Activated naive CD8-positive, alpha-beta T cell treated with anti-CD3 and anti-CD28 coated beads, Interleukin-2, amount 10 ng/mL, durations not matched to agents 7 days and 5 days (primary cell): ENCODE measurements at regions not wholly inside any gene's neighbourhood (a gene's known extent, or its start where the extent isn't known, plus 50 kb on each side); places are given as distances from the start of the nearest gene placed in this dataset.

ENCODE experiments used
- ATAC-seq: fragments of 150-1000 bp; cut with Tn5 transposase; one replicate; pipeline ENCODE4 v1.10.0; 2021; ENCODE audit warnings: low read depth, moderate library complexity
- POLR2A ChIA-PET: fragments of 350-600 bp; sonication (Branson Sonifier 250); formaldehyde crosslinking; loops from one replicate; lab custom pipeline; 2021; ENCODE audit warnings: antibody characterized with exemption; lab: Charles Lee
- DNase-seq: peaks from one replicate; pipeline ENCODE4 v3.0.0; 2021
- H3K27ac Mint-ChIP-seq: one replicate; pipeline ENCODE4 v1.8.0; 2022; ENCODE audit warnings: mild to moderate bottlenecking, mixed read lengths
- H3K27me3 Mint-ChIP-seq: one replicate; pipeline ENCODE4 v1.8.0; 2022; ENCODE audit warnings: mild to moderate bottlenecking, moderate library complexity, mixed read lengths
- H3K36me3 Mint-ChIP-seq: one replicate; pipeline ENCODE4 v1.8.0; 2021; ENCODE audit warnings: mild to moderate bottlenecking, mixed read lengths
- H3K4me1 Mint-ChIP-seq: one replicate; pipeline ENCODE4 v1.8.0; 2021; ENCODE audit warnings: mixed read lengths
- H3K4me3 Mint-ChIP-seq: one replicate; pipeline ENCODE4 v1.8.0; 2022; ENCODE audit warnings: mild to moderate bottlenecking, moderate library complexity, mixed read lengths
- H3K9me3 Mint-ChIP-seq: one replicate; pipeline ENCODE4 v1.8.0; 2021; ENCODE audit warnings: mixed read lengths

DNA sequence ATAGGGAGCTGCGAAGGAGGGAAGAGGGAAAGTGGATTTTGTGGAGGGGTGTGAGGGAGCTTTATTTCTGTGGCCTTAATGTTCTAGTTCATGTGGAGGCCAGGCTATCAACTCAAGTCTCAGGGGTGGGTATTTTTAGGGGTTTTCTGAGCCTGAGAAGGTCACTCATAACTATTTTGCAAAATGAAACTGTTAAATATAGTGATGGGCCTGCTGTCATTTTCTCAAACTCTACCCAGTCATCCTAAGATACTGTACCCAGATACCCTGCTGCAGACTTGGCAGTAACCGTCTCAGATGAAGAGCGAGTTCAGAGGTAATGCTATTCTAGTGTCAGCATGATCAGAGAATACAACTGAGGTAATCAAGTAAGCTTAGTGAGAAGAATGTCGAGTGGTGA is 545.0 kb upstream of the TBL1XR1 start:
- ATAC-seq (no peak), DNase-seq (no peak)
- Mint-ChIP-seq H3K9me3 (peaks cover 11% of the 10 kb centered on the region), H3K36me3 (peaks cover 7% of the 10 kb centered on the region), H3K27me3 (no peaks in the 10 kb centered on the region), H3K4me3 (no peak overlapping the region), H3K27ac (no peak overlapping the region), H3K4me1 (no peaks in the 10 kb centered on the region)
- POLR2A ChIA-PET, result no interaction called here

- POLR2A ChIA-PET, result no interaction called here
- no peak for DNase-seq
- Mint-ChIP-seq H3K9me3 (peaks cover 13% of the 10 kb centered on the region), H3K4me3 (no peak overlapping the region), H3K27me3 (no peaks in the 10 kb centered on the region), H3K27ac (no peak overlapping the region), H3K36me3 (peaks cover 6% of the 10 kb centered on the region), H3K4me1 (no peaks in the 10 kb centered on the region)
- no peak for ATAC-seq
These were observed 546.0 kb upstream of the TBL1XR1 start for GRCh38 chr3:177743173-177743890.

- no peak for ATAC-seq
- no peaks in the 10 kb centered on the region for H3K27me3 Mint-ChIP-seq
These were observed 547.8 kb upstream of the TBL1XR1 start for GRCh38 chr3:177744873-177745606.

DNA sequence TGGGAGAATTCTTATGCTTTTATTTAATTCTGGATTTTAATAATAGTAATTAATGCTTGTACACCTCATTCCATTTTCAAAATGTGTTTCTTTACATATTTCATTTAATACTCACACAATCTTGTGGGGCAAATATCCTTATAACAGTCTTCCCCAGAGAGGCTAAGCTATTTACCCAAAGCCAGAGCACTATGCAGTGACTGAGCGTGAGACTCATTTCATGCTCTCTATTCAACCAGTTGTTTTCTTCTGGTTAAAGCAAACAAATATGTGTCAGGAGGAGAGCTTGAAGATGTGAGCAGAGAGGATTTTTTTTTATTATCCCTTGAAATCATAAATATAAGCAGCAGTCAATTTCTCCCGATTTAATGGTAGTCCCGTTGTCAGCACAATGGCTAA is 548.3 kb upstream of the TBL1XR1 start:
- Mint-ChIP-seq H3K9me3 (peaks cover 13% of the 10 kb centered on the region), H3K4me3 (no peak overlapping the region), H3K36me3 (peaks cover 6% of the 10 kb centered on the region), H3K27ac (no peak overlapping the region), H3K4me1 (no peaks in the 10 kb centered on the region), H3K27me3 (no peaks in the 10 kb centered on the region)
- DNase-seq, result no peak
- ATAC-seq, result no peak
- POLR2A ChIA-PET, result no interaction called here

More at GRCh38 chr3:177744873-177745606, 547.8 kb upstream of the TBL1XR1 start:
- Mint-ChIP-seq H3K9me3 (peaks cover 13% of the 10 kb centered on the region), H3K4me3 (no peak overlapping the region), H3K27ac (no peak overlapping the region), H3K4me1 (no peaks in the 10 kb centered on the region), H3K36me3 (peaks cover 6% of the 10 kb centered on the region)
- DNase-seq, result no peak
- POLR2A ChIA-PET, result no interaction called here

- no peak overlapping the region for H3K27ac Mint-ChIP-seq
- H3K9me3 Mint-ChIP-seq, result peaks cover 13% of the 10 kb centered on the region
- no peak overlapping the region for H3K4me3 Mint-ChIP-seq
- DNase-seq (no peak), ATAC-seq (no peak)
- POLR2A ChIA-PET, result no interaction called here
- peaks cover under 1% of the 10 kb centered on the region for H3K27me3 Mint-ChIP-seq
- peaks cover 6% of the 10 kb centered on the region for H3K36me3 Mint-ChIP-seq
- no peaks in the 10 kb centered on the region for H3K4me1 Mint-ChIP-seq
These were observed 549.2 kb upstream of the TBL1XR1 start for GRCh38 chr3:177746337-177746933.

- Mint-ChIP-seq H3K27me3 (peaks cover 2% of the 10 kb centered on the region), H3K27ac (no peak overlapping the region), H3K4me1 (peaks cover 2% of the 10 kb centered on the region), H3K4me3 (no peak overlapping the region), H3K36me3 (peaks cover 3% of the 10 kb centered on the region), H3K9me3 (peaks cover 7% of the 10 kb centered on the region)
- ATAC-seq (no peak), DNase-seq (no peak)
- POLR2A ChIA-PET, result no interaction called here
These were observed 552.6 kb upstream of the TBL1XR1 start for GRCh38 chr3:177749836-177750235.

DNA sequence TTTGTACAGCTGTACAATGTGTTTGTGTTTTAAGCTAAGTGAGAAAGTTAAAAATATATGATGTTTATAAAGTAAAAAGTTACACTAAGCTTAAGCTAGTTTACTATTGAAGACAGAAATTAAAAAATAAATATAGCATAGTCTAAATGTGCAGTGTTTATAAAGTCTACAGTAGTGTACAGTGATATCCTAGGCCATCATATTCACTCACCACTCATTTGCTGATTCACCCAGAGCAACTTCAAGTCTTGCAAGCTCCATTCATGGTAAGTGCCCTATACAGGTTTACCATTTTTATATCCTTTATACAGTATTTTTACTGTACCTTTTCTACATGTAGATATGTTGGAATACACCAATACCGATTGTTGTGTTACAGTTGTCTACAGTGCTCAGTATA is 553.2 kb upstream of the TBL1XR1 start:
- peaks cover 7% of the 10 kb centered on the region for H3K9me3 Mint-ChIP-seq
- DNase-seq (no peak), ATAC-seq (no peak)
- peaks cover 2% of the 10 kb centered on the region for H3K27me3 Mint-ChIP-seq
- no peak overlapping the region for H3K4me3 Mint-ChIP-seq
- POLR2A ChIA-PET, result no interaction called here
- H3K36me3 Mint-ChIP-seq, result peaks cover 3% of the 10 kb centered on the region
- peaks cover 2% of the 10 kb centered on the region for H3K4me1 Mint-ChIP-seq
- H3K27ac Mint-ChIP-seq, result no peak overlapping the region

DNA sequence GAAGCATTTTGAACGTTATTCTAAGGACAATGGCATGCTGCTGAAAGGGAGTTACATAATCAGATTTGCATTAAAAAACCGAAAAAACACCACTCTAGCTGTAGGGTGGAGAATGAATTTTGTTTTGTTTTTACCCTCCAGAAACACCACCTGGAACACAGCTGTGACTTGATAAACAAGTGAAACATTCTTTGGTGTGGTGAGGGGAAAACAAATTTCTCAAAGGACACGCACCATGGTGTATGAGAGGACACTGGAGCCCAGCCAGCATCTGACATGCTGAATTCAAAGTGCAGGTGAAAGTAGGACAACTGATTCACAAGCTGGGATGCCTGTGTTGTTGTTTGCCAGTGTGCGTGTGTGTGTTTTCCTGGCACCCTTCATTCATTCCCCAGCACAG is 554.5 kb upstream of the TBL1XR1 start:
- no peak overlapping the region for H3K27ac Mint-ChIP-seq
- H3K9me3 Mint-ChIP-seq, result peaks cover 4% of the 10 kb centered on the region
- ATAC-seq (no peak), DNase-seq (no peak)
- no peak overlapping the region for H3K4me3 Mint-ChIP-seq
- H3K4me1 Mint-ChIP-seq, result peaks cover 2% of the 10 kb centered on the region
- peaks cover 3% of the 10 kb centered on the region for H3K36me3 Mint-ChIP-seq
- H3K27me3 Mint-ChIP-seq, result peaks cover 2% of the 10 kb centered on the region
- POLR2A ChIA-PET, result no interaction called here

- POLR2A ChIA-PET, result no interaction called here
- ATAC-seq, result no peak
- DNase-seq, result no peak
- Mint-ChIP-seq H3K9me3 (peaks cover 4% of the 10 kb centered on the region), H3K36me3 (no peaks in the 10 kb centered on the region), H3K4me3 (no peak overlapping the region), H3K4me1 (peaks cover 2% of the 10 kb centered on the region), H3K27ac (no peak overlapping the region), H3K27me3 (peaks cover 2% of the 10 kb centered on the region)
These were observed 555.5 kb upstream of the TBL1XR1 start for GRCh38 chr3:177752831-177753230.

DNA sequence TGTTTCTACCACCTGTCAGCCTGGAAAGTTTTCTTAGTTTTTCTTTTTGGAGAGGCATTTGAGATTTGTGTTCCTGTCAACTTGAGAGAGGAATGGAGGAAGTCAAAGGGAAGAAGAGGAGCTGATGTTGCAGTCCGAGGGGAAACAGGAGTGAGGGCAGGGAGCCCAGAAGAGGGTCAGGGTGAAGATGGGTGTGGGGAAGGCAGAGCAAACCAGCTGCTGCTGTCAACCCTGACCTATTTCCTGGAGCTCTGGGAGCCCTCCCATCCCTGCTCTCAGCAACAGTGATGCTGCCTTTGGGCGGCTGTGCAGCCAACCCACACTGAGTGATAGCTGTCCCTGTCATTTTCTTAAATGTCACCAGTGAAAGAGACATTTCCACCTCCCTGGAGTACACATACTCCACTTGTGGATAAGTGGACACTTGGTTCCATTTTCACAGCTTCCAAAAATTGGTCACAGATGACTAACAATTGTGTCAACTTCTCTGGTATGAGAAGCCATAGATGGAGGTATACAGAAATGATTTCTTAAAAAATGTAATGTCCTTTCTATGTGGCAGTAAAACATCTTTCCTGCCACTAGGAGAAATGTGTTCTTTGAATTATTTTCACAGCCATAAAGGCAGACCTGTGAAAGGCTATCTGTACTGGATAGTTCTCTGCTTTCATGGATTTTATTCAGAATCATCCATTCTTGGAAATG is 556.3 kb upstream of the TBL1XR1 start:
- POLR2A ChIA-PET, result no interaction called here
- peaks cover 2% of the 10 kb centered on the region for H3K36me3 Mint-ChIP-seq
- H3K4me1 Mint-ChIP-seq, result peaks cover 2% of the 10 kb centered on the region
- DNase-seq, result no peak
- H3K27ac Mint-ChIP-seq, result no peak overlapping the region
- H3K27me3 Mint-ChIP-seq, result peaks cover 2% of the 10 kb centered on the region
- ATAC-seq, result no peak
- peaks cover 4% of the 10 kb centered on the region for H3K9me3 Mint-ChIP-seq
- H3K4me3 Mint-ChIP-seq, result no peak overlapping the region

DNA sequence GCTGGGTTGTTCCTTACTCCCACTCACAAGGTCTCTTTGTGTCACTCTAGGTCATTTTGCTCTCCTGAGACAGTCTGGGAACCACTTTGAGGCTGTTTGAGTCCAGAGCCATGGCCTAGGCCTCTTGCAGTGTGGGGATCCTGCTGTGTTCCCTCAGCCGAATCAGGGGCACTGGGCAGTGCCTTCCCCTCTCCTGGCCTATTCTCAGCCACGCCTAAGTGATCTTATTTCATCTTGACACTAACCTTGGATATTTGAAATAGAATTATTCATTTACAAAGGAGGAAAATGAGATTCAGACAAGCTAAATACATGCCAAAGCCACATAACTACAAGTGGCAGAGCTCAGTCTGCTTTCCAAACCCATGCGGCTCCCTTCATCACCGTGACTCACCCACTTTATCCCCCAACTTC is 557.2 kb upstream of the TBL1XR1 start:
- Mint-ChIP-seq H3K27me3 (peaks cover 2% of the 10 kb centered on the region), H3K36me3 (peaks cover 2% of the 10 kb centered on the region), H3K4me3 (no peak overlapping the region), H3K9me3 (peaks cover 4% of the 10 kb centered on the region), H3K27ac (no peak overlapping the region), H3K4me1 (peaks cover 2% of the 10 kb centered on the region)
- POLR2A ChIA-PET, result no interaction called here
- no peak for ATAC-seq
- no peak for DNase-seq

GRCh38 chr3:177758126-177758525 is 560.8 kb upstream of the TBL1XR1 start:
- Mint-ChIP-seq H3K27ac (no peak overlapping the region), H3K27me3 (no peaks in the 10 kb centered on the region), H3K36me3 (peaks cover 14% of the 10 kb centered on the region), H3K9me3 (peaks cover 15% of the 10 kb centered on the region), H3K4me1 (no peaks in the 10 kb centered on the region), H3K4me3 (no peak overlapping the region)
- ATAC-seq, result no peak
- no peak for DNase-seq
- POLR2A ChIA-PET, result no interaction called here

GRCh38 chr3:177760803-177761202 is 563.5 kb upstream of the TBL1XR1 start:
- DNase-seq, result no peak

More at GRCh38 chr3:177760803-177761202, 563.5 kb upstream of the TBL1XR1 start:
- Mint-ChIP-seq H3K9me3 (peaks cover 15% of the 10 kb centered on the region), H3K4me3 (no peak overlapping the region), H3K4me1 (no peaks in the 10 kb centered on the region), H3K27me3 (no peaks in the 10 kb centered on the region), H3K36me3 (peaks cover 14% of the 10 kb centered on the region), H3K27ac (no peak overlapping the region)
- no peak for ATAC-seq
- POLR2A ChIA-PET, result no interaction called here
